Activated CD8-positive, alpha-beta memory T cell treated with anti-CD3 and anti-CD28 coated beads, Interleukin-2, amount 50 U/mL, for 4 hours (primary cell): ENCODE measurements at regions not wholly inside any gene's neighbourhood (a gene's known extent, or its start where the extent isn't known, plus 50 kb on each side); places are given as distances from the start of the nearest gene placed in this dataset.
"Not testable (repeated sequence)": the region's sequence is repeated elsewhere in the genome, so short reads cannot be mapped to it uniquely, and the experiment has no call there.

Source experiments
- DNase-seq: peaks from one replicate; pipeline ENCODE4 v3.0.0-alpha.2; 2020

DNA sequence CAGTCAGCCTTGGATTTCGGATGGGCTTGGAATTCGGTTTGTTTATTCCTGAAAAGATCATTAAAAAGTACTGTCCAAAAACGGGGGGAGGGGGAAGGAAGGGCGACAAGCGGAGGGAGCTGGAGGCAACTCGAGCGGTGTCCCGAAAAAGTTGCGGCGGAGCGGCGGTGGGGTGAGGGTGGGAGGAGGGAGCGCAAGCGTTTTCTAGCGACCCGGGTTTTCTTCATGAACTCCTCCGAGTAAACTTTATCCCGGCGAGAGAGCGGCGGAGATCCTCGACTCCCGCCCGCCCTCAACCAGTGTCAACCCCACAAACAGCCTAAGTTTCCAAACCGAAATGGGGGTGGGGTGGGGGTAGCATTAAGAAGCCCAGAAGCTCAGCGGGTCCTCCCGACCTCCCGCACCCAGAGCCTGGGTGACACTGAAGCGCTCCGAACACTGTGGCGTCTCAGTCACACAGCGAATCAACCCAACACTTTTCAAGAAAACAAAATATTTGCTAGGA is 133.0 kb upstream of the C11orf58 start:
- DNase-seq: no peak

- DNase-seq: no peak
Observed at GRCh38 chr11:16604794-16605388, 133.6 kb upstream of the C11orf58 start.

DNA sequence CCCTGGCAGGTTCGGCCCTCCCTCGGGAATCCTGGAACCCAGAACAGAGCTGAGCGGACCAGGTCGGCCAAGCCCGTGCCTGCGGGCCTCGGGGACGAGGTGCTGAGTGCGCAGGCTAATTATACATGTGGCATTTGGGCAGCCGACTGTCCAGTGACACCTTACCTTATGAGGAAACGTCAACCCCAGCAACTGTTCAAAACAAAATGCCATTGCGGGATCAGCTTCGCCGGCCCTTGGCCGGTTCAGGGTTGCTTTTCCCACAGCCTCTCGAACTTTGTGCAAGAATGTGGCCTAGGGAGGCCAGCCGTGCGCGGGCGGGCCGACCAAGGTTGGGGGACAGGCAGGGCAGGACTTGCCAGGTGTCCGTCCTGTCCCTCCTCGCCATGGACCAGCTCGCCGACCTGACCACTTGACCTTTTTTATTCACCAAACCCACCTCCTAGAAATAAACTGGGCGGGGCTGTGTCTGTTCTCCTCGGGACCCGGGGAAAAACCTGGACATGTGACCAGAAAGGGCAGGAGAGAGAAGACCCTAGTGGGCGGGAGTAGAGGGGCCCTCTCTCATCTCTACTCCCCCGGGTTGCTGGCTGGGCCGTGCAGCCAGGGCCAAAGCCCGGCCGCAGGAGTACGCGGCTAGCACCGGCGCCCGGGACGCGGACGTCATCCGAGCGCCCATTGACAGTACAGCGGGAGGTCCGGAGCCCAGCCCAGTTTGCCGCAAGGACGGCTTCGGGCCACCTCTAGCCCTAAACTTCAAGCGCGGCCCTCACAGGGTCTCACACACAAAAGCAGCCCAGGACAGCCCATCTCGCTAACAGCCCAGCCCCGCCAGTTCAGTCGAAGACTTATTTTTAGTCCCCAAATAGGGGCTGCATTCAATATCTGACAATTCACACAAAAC is 134.3 kb upstream of the C11orf58 start:
- DNase-seq: no peak

DNA sequence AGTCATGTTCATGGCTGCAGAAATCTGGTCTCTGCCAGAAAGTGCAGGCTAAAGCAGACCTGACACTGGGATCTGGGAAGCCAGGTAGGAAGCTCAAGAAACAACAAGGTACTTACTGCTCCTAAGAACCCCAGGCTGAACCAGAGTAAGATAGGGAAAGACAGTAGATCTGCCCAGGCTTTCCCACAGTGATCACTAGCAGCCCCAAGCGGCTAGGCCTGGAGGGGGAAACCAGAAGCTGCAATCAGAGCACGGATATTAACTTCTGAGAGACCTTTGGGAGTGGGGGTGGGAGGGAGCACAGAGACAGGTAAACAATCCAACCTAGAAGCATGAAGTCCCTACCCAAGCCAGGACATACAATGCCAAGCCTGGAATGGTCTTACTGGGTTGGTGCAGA is 135.2 kb upstream of the C11orf58 start:
- no peak for DNase-seq

- DNase-seq: no peak
Observed at GRCh38 chr11:16598906-16599305, 139.5 kb upstream of the C11orf58 start.

- no peak for DNase-seq
Observed at GRCh38 chr11:16598032-16598431, 140.4 kb upstream of the C11orf58 start.

DNA sequence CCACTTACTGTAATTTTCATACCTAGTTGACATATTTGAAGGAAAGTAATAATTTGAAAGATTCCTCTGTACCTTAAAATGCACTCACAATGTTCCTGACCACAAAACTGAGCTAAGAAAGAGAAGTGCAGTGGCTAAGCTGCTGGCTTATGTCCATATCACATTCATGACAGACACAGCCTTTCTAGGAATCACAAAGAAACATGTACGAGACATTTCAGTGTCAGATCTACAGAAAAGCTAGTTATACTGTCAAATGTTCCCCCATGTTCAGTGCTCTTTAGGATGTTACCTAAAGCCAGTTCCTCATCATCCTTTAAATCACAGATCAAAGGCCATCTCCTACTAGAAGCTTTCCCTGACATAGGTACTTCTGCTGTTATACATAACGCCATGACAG is 142.2 kb upstream of the C11orf58 start:
- DNase-seq: no peak

GRCh38 chr11:16591157-16591556 is 147.3 kb upstream of the C11orf58 start:
- DNase-seq: no peak

GRCh38 chr11:16587670-16588069 is 150.8 kb upstream of the C11orf58 start:
- DNase-seq: no peak

DNA sequence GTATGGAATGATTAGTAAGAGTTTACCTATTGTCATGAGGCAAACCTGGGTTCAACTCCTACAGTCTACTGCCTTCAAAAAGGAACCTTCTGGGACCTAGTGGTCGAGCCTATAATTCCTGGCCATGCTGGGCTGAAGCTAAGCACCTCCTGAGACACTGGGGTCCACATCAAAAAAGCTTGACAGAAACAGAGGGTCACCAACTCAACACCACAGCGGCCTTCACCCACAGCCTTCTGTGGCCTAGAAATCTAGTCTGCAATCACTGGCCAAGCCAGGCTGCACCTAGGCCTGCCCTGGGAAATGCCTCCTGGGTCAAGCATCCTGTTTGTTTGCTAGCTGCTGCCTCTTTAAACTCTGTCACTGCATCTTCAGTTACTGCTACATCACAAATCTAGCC is 153.9 kb upstream of the C11orf58 start:
- DNase-seq: no peak

- DNase-seq: not testable (repeated sequence)
Observed at GRCh38 chr11:16581078-16581477, 157.4 kb upstream of the C11orf58 start.

DNA sequence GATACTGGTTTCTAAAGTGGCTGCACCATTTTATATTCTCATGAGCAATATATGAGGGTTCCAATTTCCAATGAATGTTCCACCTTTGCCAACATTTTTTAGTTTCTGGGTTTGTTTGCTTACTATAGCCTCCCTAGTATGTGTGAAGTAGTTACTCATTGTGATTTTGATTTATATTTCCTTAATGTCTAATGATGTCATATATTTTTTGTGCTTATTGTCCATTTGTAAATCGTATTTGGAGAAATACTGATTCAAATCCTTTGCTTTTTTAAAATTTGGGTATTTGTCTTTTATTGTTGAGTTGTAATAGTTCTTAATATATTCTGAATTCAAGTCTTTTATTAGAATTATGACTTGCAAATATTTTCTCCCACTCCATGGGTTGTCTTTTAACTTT is 161.0 kb upstream of the C11orf58 start:
- no peak for DNase-seq

DNA sequence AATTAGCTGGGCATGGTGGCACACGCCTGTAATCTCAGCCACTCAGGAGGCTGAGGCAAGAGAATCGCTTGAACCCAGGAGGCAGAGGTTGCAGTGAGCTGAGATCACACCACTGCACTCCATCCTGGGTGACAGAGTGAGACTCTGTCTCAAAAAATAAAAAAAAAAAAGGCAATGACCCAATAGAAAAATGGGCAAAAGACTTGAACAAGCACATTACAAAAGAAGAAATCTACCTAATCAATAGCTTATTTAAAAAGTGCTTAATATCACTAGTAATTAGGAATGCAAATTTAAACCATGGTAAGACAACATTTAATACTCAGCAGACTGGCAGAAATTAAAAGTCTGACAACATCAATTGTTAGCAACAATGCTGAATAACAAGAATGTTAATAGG is 163.6 kb upstream of the C11orf58 start:
- not testable (repeated sequence) for DNase-seq

GRCh38 chr11:16572945-16573344 is 165.5 kb upstream of the C11orf58 start:
- no peak for DNase-seq

GRCh38 chr11:16561150-16561549 is 177.3 kb upstream of the C11orf58 start:
- no peak for DNase-seq

DNA sequence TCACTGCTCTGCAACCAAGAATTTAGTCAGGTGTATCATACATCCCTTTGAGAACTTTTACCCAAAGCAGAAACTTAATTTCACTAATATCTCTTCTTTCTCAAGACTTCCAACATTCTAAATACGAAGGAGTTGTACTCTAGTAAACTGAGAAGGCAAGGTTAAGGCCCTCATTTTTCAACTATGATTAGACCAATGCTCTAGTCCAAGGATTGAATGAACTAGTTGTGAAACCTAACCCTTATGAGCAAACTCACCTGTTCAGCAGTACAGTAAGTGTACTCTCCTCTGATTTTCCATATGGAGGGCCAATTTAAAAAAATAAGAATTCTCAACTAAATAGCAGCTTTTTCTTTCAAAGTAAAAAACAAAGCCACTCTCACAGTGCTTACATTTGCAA is 180.0 kb upstream of the C11orf58 start:
- DNase-seq: no peak

DNA sequence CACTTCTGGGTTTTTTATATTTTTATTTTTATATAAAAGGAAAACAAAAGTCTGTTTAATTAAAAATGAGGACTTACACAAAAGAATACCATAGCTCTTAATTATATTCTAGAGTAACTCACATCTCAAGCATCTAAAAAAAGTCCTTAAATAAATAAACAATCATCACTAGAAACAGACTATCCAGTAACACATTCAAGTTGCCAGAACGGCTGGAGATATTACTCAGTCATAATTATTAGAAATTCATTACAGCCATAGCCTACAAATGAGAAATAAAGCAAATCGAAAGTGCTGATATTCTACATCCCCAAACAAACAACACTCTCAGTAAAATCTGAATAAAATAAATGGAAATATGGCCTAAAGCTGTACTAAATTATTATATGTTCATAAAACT is 182.5 kb upstream of the C11orf58 start:
- no peak for DNase-seq

GRCh38 chr11:16554361-16554760 is 184.1 kb upstream of the C11orf58 start:
- no peak for DNase-seq

- DNase-seq: no peak
Observed at GRCh38 chr11:16547879-16548278, 190.6 kb upstream of the C11orf58 start.

DNA sequence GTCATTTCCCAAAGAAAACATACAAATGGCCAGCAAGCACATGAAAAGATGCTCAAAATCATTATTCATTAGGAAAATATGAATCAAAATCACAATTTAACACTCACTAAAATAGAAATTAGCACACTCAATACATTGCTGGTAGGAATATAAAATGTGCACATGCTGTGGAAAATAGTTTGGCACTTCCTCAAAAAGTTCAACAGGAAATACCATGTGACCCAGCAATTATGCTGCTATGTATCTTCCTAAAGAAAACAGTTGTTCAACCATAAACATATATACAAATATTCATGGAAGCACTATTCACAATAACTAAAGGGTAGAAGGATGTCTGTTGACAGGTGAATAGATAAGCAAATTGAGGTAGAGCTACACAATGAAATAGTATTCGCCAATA is 187.3 kb upstream of the SOX6 start:
- no peak for DNase-seq

GRCh38 chr11:16542353-16542752 is 186.0 kb upstream of the SOX6 start:
- DNase-seq: no peak

- no peak for DNase-seq
Observed at GRCh38 chr11:16536513-16536912, 180.2 kb upstream of the SOX6 start.

- no peak for DNase-seq
Observed at GRCh38 chr11:16528639-16529038, 172.3 kb upstream of the SOX6 start.

GRCh38 chr11:16527525-16528246 is 171.3 kb upstream of the SOX6 start:
- DNase-seq: no peak
